GM18858 (cell line): ENCODE measurements at regions not wholly inside any gene's neighbourhood (a gene's known extent, or its start where the extent isn't known, plus 50 kb on each side); places are given as distances from the start of the nearest gene placed in this dataset.
"Not testable (repeated sequence)": the region's sequence is repeated elsewhere in the genome, so short reads cannot be mapped to it uniquely, and the experiment has no call there.

Experiments used
- ATAC-seq: cut with Tn5 transposase; IDR thresholded peaks from one replicate; pipeline ENCODE4 v1.9.1; 2021; ENCODE audit not compliant: unreplicated experiment

GRCh38 chr2:8559805-8560204 lies 122.1 kb upstream of the ID2 start:
- ATAC-seq = no peak

- ATAC-seq = not testable (repeated sequence)
Measured at GRCh38 chr2:8561692-8562091, 120.2 kb upstream of the ID2 start.

- no peak for ATAC-seq
Measured at GRCh38 chr2:8563814-8564474, 117.9 kb upstream of the ID2 start.

GRCh38 chr2:8564475-8564874 lies 117.4 kb upstream of the ID2 start:
- ATAC-seq = no peak

GRCh38 chr2:8565399-8566154 lies 116.3 kb upstream of the ID2 start:
- ATAC-seq = no peak

GRCh38 chr2:8566155-8566670 lies 115.6 kb upstream of the ID2 start:
- ATAC-seq = no peak

GRCh38 chr2:8566774-8567468 lies 114.9 kb upstream of the ID2 start:
- no peak for ATAC-seq

GRCh38 chr2:8567469-8568260 lies 114.2 kb upstream of the ID2 start:
- no peak for ATAC-seq

- ATAC-seq = no peak
Measured at GRCh38 chr2:8568543-8569302, 113.1 kb upstream of the ID2 start.

GRCh38 chr2:8569332-8569930 lies 112.4 kb upstream of the ID2 start:
- no peak for ATAC-seq

GRCh38 chr2:8570637-8571036 lies 111.2 kb upstream of the ID2 start:
- ATAC-seq = no peak

GRCh38 chr2:8571301-8571791 lies 110.5 kb upstream of the ID2 start:
- ATAC-seq = no peak

GRCh38 chr2:8571792-8572499 lies 109.9 kb upstream of the ID2 start:
- ATAC-seq = no peak

GRCh38 chr2:8572712-8573233 lies 109.1 kb upstream of the ID2 start:
- ATAC-seq = no peak

GRCh38 chr2:8573234-8573941 lies 108.5 kb upstream of the ID2 start:
- no peak for ATAC-seq

GRCh38 chr2:8573942-8574195 lies 108.0 kb upstream of the ID2 start:
- ATAC-seq = no peak

GRCh38 chr2:8574196-8575037 lies 107.4 kb upstream of the ID2 start:
- no peak for ATAC-seq
